Fibroblast of the aortic adventitia (primary cell): ENCODE measurements at regions not wholly inside any gene's neighbourhood (a gene's known extent, or its start where the extent isn't known, plus 50 kb on each side); places are given as distances from the start of the nearest gene placed in this dataset.

Experiments
- DNase-seq: peaks from one replicate; pipeline ENCODE4 v3.0.0-alpha.2; 2010; ENCODE audit warnings: low read depth
- H3K4me3 ChIP-seq: 2 replicates; pipeline ENCODE4 v1.5.1; 2011; ENCODE audit warnings: low read depth, mild to moderate bottlenecking, control low read depth, low read length, moderate library complexity
- TF ChIP-seq, protein P1 (sequence below): IDR thresholded peaks from 2 replicates; pipeline ENCODE4 v1.5.1; 2011; ENCODE audit warnings: mild to moderate bottlenecking, low read length, control low read depth, inconsistent platforms; ENCODE audit not compliant: insufficient read depth

DNA sequence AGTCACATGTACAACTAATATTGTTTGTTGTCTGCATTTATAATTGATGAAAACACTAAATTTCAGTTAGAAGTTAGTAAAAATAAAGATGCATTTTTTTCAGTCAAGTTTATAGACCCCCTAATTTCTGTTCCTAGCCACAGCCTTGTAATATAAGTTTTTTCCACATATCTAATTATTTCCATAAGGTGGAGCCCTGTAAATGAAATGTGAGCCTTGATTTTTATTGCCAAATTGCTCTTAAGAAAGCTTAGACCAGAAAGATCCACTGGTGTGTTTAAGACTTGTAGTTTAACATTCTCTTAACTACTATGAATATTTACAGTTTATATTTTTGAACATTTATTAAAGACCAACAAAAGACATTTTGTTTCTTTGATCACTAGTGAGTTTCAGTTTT, 322.1 kb upstream of the RGS6 start:
- DNase-seq: no peak
- H3K4me3 ChIP-seq: no peak overlapping the region

DNA sequence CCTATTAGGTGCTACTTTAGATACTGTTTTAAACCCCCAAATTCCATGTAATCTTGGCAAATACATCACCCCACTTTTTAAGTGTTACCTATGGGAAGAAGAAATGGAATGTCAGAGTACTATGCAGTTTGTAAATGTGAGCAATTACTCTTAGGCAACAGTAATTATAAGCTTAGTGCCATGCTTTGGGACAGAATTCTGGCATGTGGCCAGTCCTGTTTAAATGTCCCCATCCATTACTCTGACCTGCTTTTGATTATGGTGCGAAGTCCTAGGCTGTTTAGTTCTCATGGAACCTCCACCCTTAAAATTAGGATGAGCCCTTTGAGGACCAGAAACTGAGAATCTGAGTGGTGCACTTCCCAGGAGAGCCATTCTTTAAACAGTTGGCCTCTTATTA, 321.4 kb upstream of the RGS6 start:
- no peak for DNase-seq
- TF ChIP-seq, protein P1, sequence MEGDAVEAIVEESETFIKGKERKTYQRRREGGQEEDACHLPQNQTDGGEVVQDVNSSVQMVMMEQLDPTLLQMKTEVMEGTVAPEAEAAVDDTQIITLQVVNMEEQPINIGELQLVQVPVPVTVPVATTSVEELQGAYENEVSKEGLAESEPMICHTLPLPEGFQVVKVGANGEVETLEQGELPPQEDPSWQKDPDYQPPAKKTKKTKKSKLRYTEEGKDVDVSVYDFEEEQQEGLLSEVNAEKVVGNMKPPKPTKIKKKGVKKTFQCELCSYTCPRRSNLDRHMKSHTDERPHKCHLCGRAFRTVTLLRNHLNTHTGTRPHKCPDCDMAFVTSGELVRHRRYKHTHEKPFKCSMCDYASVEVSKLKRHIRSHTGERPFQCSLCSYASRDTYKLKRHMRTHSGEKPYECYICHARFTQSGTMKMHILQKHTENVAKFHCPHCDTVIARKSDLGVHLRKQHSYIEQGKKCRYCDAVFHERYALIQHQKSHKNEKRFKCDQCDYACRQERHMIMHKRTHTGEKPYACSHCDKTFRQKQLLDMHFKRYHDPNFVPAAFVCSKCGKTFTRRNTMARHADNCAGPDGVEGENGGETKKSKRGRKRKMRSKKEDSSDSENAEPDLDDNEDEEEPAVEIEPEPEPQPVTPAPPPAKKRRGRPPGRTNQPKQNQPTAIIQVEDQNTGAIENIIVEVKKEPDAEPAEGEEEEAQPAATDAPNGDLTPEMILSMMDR: no peak
- H3K4me3 ChIP-seq: no peak overlapping the region

More for the DNA sequence above, 322.1 kb upstream of the RGS6 start:
- TF ChIP-seq, protein P1: no peak

DNA sequence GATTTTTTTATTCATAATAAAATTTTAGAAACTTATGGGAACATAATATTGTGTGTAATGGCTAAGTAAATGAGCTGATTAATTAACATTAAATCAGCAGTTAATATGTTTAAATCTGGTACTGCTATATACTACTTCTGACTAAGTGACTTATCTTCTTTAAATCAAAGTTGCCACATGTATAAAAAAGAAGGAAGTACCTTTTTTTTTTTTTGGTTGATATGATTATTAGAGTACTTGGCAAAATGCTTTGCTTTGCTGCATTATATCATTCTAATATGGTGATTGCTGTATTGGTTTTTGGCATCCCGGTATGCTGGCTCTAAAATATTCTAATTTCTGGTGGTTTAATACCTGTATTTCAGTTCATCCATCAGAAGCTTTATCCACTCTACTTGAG, 319.1 kb upstream of the RGS6 start:
- no peak for DNase-seq
- H3K4me3 ChIP-seq: no peak overlapping the region
- TF ChIP-seq, protein P1: no peak

DNA sequence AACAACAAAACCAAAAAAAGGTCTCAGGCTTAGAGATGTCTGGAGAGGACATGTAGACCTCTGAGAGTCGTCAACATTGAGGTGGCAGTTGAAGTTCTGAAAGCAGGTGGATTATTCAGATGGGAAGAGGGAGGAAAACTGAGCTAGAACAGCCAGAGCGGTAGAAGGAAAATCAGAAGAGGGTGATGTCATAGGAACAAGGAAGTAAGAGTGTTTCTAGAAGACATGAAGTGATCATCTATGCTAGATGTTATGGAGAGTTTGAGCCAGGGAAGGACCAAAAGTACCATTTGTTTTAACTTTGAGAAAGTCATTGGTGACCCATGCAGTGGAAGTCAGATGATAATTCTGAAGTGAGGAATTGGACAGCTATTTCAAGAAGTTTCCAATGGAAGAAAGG, 316.2 kb upstream of the RGS6 start:
- DNase-seq: no peak
- TF ChIP-seq, protein P1: no peak
- H3K4me3 ChIP-seq: no peak overlapping the region

DNA sequence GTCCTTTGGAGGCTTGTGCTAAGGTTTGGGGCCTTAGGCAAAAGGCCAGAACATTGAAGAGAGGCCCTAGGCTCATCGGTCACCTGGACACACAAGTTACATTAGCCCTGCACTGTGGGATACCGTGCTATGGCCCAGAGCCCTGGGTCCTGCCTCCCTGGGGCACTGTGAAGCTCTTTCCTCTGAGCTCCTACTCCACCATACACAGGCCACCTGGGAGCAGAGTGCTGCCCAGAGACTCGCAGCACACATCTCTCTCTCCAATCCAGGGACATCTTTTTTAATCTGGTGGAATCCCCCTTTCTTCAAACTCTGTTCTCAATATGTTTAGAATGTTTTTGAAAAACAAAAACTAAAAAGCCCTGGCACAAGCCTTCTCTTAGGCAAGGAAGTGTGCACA, 314.2 kb upstream of the RGS6 start:
- H3K4me3 ChIP-seq: no peak overlapping the region
- TF ChIP-seq, protein P1: no peak
- no peak for DNase-seq

DNA sequence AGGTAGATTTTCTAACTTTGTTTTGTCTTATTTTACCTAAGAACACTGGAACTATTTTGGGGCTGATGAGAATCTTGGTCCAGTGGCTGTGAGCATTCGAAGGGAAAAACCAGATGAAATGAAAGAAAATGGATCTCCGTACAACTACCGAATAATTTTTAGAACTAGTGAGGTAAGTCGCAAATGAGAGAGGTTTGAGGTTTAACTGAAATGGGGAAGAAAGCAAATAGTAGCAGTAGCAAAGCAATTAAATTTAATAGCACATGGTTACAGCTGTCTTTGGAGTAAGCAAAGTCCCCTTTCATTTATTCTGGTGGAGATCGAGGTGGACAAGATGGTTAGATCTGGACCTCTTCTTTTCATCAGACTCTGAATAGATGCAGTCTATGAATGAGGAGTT, 313.5 kb upstream of the RGS6 start:
- DNase-seq: no peak
- TF ChIP-seq, protein P1: no peak
- no peak overlapping the region for H3K4me3 ChIP-seq

DNA sequence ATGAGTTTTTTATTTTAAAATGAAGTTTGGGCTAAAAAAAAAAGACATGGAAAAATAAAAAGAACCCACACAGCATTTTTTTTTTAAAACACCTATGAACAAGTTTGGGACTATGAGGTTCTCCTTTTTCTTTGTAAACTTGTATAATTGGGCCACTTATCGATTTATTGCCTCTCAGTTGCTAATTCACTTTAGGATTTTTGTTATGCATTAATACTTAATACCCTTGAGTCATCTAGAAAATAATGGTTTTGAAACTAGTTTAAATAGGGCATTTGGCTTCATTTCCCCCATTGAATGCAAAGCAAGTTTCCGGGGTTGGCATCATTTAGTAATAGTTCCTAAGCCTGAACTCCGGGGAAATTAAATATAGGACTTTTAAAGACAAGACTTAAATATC, 312.8 kb upstream of the RGS6 start:
- H3K4me3 ChIP-seq: no peak overlapping the region
- no peak for DNase-seq
- TF ChIP-seq, protein P1: no peak
